WTC11 (cell line): ENCODE measurements at regions not wholly inside any gene's neighbourhood (a gene's known extent, or its start where the extent isn't known, plus 50 kb on each side); places are given as distances from the start of the nearest gene placed in this dataset.

Source experiments
- CTCF ChIP-seq: fragments of 200-600 bp; IDR thresholded peaks from 2 replicates; pipeline ENCODE4 v1.8.0; 2022; ENCODE audit warnings: antibody characterized with exemption
- GABPB1 ChIP-seq: sonication (generic); formaldehyde crosslinking; IDR thresholded peaks from 2 replicates; pipeline ENCODE4 v1.8.1; 2023; ENCODE audit warnings: mild to moderate bottlenecking, missing genetic modification reagents
- IRF2 ChIP-seq: sonication (generic); formaldehyde crosslinking; IDR thresholded peaks from 2 replicates; pipeline ENCODE4 v1.8.0; 2022; ENCODE audit warnings: low read depth, missing genetic modification reagents, borderline replicate concordance
- MAX ChIP-seq: sonication (generic); formaldehyde crosslinking; IDR thresholded peaks from 2 replicates; pipeline ENCODE4 v1.8.0; 2022; ENCODE audit warnings: mild to moderate bottlenecking, missing genetic modification reagents
- PREB ChIP-seq: sonication (generic); formaldehyde crosslinking; IDR thresholded peaks from 2 replicates; pipeline ENCODE4 v1.8.1; 2022; ENCODE audit warnings: mild to moderate bottlenecking, missing genetic modification reagents, moderate library complexity, borderline replicate concordance
- STAT6 ChIP-seq: sonication (generic); formaldehyde crosslinking; conservative IDR thresholded peaks from 2 replicates; pipeline ENCODE4 v1.8.1; 2023; ENCODE audit warnings: mild to moderate bottlenecking, low read depth, missing genetic modification reagents, moderate library complexity
- ZNF232 ChIP-seq: sonication (generic); formaldehyde crosslinking; IDR thresholded peaks from 2 replicates; pipeline ENCODE4 v1.8.0; 2022; ENCODE audit warnings: mild to moderate bottlenecking, missing genetic modification reagents
- TF ChIP-seq, protein P1 (sequence below): sonication (generic); formaldehyde crosslinking; IDR thresholded peaks from 2 replicates; pipeline ENCODE4 v1.8.1; 2023; ENCODE audit warnings: mild to moderate bottlenecking, moderate library complexity, missing genetic modification reagents

GRCh38 chr4:14827111-14827510 is 175.2 kb upstream of the CPEB2 start:
- TF ChIP-seq PREB (CRISPR knock-in tag) (no peak), MAX (no peak), STAT6 (no peak), CTCF (no peak), IRF2 (CRISPR knock-in tag) (no peak), GABPB1 (CRISPR knock-in tag) (no peak), ZNF232 (CRISPR knock-in tag) (no peak)
- TF ChIP-seq, protein P1, sequence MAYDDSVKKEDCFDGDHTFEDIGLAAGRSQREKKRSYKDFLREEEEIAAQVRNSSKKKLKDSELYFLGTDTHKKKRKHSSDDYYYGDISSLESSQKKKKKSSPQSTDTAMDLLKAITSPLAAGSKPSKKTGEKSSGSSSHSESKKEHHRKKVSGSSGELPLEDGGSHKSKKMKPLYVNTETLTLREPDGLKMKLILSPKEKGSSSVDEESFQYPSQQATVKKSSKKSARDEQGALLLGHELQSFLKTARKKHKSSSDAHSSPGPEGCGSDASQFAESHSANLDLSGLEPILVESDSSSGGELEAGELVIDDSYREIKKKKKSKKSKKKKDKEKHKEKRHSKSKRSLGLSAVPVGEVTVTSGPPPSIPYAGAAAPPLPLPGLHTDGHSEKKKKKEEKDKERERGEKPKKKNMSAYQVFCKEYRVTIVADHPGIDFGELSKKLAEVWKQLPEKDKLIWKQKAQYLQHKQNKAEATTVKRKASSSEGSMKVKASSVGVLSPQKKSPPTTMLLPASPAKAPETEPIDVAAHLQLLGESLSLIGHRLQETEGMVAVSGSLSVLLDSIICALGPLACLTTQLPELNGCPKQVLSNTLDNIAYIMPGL (CRISPR knock-in tag), result no peak
